ENCODE measurements at regions not wholly inside any gene's neighbourhood (a gene's known extent, or its start where the extent isn't known, plus 50 kb on each side); places are given as distances from the start of the nearest gene placed in this dataset.

- no peak for ATAC-seq
Measured at GRCh38 chr6:164018133-164018532, 603.6 kb downstream of the QKI start.

DNA sequence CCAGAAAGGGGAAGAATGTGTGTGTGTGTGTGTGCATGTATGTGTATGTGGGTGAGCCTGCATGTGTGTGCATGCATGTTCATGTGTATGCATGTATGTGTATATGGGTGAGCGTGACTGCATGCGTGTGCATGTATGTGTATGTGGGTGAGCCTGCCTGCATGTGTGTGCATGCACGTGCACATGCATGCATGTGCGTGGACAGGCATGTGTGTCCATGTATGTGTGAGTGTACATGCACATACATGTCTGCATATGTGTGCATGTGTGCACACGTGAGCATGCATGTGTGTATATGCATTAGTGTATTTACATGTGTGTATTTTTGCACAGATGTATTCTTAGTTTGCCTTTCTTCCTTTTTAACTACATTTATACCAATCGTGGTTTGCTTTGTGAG, 601.5 kb downstream of the QKI start:
- no peaks in the 10 kb centered on the region for H3K4me1 ChIP-seq
- ATAC-seq = no peak
- H3K27me3 ChIP-seq = no peaks in the 10 kb centered on the region
- no peaks in the 10 kb centered on the region for H3K9me3 ChIP-seq
- H3K36me3 ChIP-seq = no peaks in the 10 kb centered on the region
- WGBS, 2 donors (ENCODE audit: low coverage in 1 of 2) = 93 to 97% methylated on average over 6 of the region's 6 CpGs
- no peak for TF ChIP-seq POLR2AphosphoS5 (IDR thresholded peaks at IDR 0.05)
- TF ChIP-seq POLR2A (IDR thresholded peaks at IDR 0.05) = no peak
- TF ChIP-seq, protein P1, sequence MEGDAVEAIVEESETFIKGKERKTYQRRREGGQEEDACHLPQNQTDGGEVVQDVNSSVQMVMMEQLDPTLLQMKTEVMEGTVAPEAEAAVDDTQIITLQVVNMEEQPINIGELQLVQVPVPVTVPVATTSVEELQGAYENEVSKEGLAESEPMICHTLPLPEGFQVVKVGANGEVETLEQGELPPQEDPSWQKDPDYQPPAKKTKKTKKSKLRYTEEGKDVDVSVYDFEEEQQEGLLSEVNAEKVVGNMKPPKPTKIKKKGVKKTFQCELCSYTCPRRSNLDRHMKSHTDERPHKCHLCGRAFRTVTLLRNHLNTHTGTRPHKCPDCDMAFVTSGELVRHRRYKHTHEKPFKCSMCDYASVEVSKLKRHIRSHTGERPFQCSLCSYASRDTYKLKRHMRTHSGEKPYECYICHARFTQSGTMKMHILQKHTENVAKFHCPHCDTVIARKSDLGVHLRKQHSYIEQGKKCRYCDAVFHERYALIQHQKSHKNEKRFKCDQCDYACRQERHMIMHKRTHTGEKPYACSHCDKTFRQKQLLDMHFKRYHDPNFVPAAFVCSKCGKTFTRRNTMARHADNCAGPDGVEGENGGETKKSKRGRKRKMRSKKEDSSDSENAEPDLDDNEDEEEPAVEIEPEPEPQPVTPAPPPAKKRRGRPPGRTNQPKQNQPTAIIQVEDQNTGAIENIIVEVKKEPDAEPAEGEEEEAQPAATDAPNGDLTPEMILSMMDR (IDR thresholded peaks at IDR 0.05) = no peak
- no peak for TF ChIP-seq EP300 (IDR thresholded peaks at IDR 0.05)
- H3K27ac ChIP-seq = no peak overlapping the region
- H3K4me3 ChIP-seq = no peak overlapping the region

More at GRCh38 chr6:164018133-164018532, 603.6 kb downstream of the QKI start:
- Histone ChIP-seq H3K4me3 (no peak overlapping the region), H3K27me3 (no peaks in the 10 kb centered on the region), H3K27ac (no peak overlapping the region), H3K9me3 (no peaks in the 10 kb centered on the region), H3K36me3 (no peaks in the 10 kb centered on the region), H3K4me1 (no peaks in the 10 kb centered on the region)
- WGBS, 2 donors (ENCODE audit: low coverage in 1 of 2) = 82% methylated on average over 3 to 4 of the region's 4 CpGs
- no peak for TF ChIP-seq POLR2AphosphoS5 (IDR thresholded peaks at IDR 0.05)
- no peak for TF ChIP-seq EP300 (IDR thresholded peaks at IDR 0.05)
- TF ChIP-seq, protein P1 (IDR thresholded peaks at IDR 0.05) = no peak
- TF ChIP-seq POLR2A (IDR thresholded peaks at IDR 0.05) = no peak

DNA sequence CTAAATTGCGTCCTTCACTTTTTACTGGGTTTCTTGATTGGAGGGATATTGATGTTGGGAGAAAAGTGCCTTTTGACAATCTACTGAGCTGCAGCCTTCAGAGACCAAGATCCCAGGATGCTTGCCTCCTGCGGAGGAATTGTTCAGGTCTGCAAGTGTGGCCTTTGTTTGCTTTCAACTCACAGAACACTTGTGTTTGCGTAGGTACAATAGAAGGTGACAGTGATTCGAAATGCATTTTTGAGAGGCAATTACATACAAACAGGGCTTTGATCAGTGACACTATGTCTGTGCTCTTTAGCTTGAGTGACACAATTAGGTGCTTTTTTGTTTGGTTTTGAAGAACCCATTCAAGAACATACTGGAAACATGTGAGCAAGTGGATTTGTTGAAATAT, 600.6 kb downstream of the QKI start:
- Histone ChIP-seq H3K9me3 (no peaks in the 10 kb centered on the region), H3K27ac (no peak overlapping the region), H3K27me3 (no peaks in the 10 kb centered on the region), H3K4me3 (no peak overlapping the region), H3K36me3 (no peaks in the 10 kb centered on the region), H3K4me1 (no peaks in the 10 kb centered on the region)
- no peak for TF ChIP-seq POLR2AphosphoS5 (IDR thresholded peaks at IDR 0.05)
- TF ChIP-seq, protein P1 (IDR thresholded peaks at IDR 0.05) = no peak
- TF ChIP-seq EP300 (IDR thresholded peaks at IDR 0.05) = no peak
- no peak for TF ChIP-seq POLR2A (IDR thresholded peaks at IDR 0.05)
- WGBS, 2 donors (ENCODE audit: low coverage in 1 of 2) = 89 to 100% methylated on average over 3 of the region's 4 CpGs
- ATAC-seq = no peak

- ATAC-seq = no peak
- Histone ChIP-seq H3K4me3 (no peak overlapping the region), H3K9me3 (no peaks in the 10 kb centered on the region), H3K27ac (no peak overlapping the region), H3K27me3 (no peaks in the 10 kb centered on the region), H3K4me1 (no peaks in the 10 kb centered on the region), H3K36me3 (no peaks in the 10 kb centered on the region)
- TF ChIP-seq POLR2AphosphoS5 (IDR thresholded peaks at IDR 0.05) (no peak), EP300 (IDR thresholded peaks at IDR 0.05) (no peak), POLR2A (IDR thresholded peaks at IDR 0.05) (no peak)
- TF ChIP-seq, protein P1 (IDR thresholded peaks at IDR 0.05) = no peak
- 63 to 71% methylated on average over 6 to 11 of the region's 11 CpGs for WGBS, 2 donors (ENCODE audit: low coverage in 1 of 2)
Measured at GRCh38 chr6:164014346-164015087, 600.0 kb downstream of the QKI start.
